NCI-H524 (cell line): ENCODE measurements at regions not wholly inside any gene's neighbourhood (a gene's known extent, or its start where the extent isn't known, plus 50 kb on each side); places are given as distances from the start of the nearest gene placed in this dataset.

Experiments used
- DNase-seq, 2 experiments: peaks; one replicate each; lab custom pipeline; 2025; lab: John Stamatoyannopoulos, UW

DNA sequence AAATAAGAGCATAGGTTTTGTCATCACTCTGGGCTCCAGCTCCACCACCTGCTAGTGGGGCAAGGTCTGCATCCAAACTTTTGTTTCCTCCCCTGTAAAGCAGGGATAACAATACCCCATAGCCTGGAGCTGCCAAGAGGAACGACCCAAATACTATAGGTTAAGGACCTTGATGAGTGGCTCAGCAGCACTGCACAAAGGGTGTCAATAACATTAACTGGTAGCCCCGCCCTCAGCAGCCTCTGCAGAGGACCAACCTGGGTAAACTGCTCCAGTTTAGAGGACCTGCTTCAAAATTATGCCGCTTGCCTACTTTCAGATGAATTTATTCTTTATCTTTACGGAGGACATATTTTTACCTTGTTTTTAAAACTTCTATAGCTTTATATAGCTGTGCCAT is 65.8 kb upstream of the RIOK3 start:
- DNase-seq = no peak

DNA sequence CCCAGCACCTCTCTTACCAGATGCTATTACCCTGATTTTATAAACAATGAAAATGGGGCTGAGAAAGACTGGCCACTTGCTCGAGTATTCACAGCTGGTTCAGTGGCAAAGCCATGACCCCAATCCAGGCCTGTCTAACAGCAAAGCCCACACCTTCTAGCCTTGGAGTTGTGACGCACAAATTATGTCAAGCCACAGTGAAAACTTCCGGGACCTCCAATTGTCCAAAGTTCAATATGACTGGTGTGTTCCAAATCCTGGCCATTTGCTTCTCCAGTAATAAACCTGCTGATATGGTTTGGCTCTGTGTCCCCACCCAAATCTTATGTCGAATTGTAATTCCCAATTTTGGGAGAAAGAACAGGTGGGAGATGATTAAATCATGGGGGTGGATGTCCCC is 64.7 kb upstream of the RIOK3 start:
- no peak for DNase-seq

DNA sequence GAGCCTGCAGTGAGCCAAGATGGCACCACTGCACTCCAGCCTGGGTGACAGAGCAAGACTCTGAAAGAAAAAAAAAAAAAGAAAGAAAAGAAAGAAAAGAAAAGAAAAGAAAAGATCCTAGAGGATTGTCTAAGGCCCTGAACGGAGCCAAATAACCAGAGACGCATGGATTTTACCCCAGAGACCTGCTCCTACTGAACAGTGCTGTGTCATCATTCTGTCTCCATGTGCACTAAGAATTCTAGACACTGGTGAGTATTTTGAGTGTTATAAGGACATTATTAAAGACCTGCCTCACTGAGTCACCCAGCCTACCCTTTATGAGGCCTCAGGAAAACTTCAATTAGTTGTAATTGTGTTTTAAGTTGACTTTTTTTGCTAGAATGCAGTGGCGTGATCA is 61.9 kb upstream of the RIOK3 start:
- no peak for DNase-seq

DNA sequence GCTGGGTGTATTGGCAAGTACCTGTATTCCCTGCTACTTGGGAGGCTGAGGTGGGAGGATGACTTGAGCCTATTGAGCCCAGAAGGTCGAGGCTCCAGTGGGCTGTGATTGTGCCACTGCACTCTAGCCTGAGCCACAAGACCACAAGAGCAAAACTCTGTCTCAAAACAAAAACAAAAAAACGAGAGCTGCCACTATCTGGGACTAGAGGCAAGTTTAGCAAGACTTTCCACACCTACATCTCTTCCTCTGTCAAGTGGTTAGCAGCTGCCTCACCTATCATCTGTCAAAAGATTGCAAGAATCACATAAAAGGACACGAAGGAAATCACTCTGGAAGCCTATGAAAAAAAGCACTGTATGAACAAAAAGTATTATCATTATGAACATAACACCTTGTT is 55.2 kb upstream of the RIOK3 start:
- DNase-seq = no peak

DNA sequence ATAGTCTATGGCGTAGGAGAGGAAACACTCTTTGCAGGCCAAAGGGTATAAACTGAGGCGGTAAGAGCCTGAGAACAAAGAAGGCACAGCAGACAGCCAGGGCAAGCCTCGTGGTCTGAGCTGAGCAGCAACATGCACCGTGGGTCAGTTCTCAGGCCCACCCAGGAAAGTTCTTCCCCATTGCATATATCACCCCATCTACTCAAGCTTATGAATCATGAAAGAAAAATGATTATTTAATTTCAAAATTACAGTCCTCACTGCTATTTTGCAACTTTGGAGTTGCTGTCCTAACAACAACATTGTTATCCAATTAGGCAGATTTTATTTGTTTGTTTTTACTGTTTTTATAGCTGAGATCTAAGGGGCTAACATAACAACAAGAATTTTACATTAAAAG is 54.7 kb upstream of the RIOK3 start:
- no peak for DNase-seq

DNA sequence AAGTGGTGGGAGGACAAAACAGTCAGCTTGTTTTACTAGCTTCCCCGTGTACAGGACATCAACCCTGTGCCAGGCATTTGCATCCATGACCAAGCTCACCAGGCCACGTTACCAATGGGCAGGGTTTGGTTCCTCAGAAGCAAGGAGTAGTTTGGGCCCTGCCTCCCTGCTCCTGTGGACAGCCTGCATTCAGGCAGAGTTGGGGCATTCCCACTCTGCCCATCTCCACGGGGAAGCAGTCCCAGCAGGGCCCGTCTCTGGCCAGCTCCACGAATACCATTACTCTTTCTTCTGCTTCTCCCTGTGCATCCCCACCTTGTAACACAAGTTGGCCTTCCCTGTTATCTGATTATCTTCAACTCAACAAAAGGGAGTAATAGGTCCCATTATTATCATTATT is 54.0 kb upstream of the RIOK3 start:
- DNase-seq = no peak

DNA sequence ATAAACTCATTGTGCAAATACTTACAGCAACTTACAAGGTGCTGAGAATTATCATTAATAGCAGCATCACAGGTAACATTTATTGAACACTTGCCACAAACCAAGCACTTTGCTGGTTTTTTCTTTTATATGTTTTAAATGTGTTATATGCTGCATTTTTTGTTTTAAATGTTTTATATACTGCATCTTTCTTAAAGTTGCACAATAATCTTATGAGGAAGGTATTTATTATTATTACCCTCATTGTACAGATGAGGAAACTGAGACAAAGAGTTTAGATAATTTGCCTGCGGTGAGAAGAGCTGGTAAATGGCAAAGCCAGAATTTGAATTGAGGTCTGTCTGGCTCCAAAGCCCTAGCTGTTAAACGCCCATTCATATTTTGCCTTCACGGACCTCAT is 52.2 kb upstream of the RIOK3 start:
- no peak for DNase-seq

DNA sequence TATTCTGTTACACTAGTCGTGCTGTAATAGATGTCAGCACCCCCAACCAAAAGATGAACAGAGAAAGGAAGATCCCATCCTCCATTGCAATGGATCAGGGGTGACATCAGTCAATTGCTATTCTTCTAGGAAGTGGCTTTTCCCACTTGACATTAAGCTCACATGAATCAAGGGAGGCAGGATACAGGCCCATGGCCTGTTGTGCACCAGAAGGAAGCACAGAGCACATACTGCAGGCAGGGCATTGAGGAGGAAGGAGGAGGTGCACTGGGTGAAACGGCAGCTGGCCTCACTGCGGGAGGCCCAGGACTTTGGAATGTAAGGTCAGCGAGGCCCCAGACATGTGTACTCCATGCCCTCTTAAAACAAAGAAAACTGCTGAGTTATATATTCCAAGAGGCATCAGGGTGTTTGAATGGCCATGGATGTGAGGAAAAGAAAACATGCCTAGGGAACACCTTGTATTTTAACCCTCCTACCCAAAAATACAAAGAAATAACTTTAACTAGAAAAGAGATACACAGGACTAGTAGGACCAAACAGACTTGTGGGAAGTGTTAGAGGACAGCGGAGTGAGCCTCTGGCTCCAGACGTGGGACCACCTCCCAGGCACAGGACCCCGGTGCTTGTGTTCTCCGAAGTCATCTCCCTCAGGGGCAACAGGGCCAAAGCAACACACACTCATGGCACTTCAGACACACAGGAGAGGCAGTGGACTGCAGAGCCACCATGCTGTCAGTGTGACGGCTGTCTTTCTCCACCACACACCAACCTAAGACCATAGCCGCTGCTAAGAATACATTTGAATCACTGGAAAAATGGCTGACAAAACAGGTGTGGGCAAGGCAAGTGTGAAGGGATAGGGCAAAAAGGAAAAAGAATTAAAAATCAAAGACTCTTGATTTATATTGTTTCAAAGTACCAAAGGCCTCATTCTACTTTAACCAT is 51.4 kb upstream of the RIOK3 start:
- peak; percentile 76 to 92 for DNase-seq
